ENCODE measurements at regions not wholly inside any gene's neighbourhood (a gene's known extent, or its start where the extent isn't known, plus 50 kb on each side); places are given as distances from the start of the nearest gene placed in this dataset.

DNA sequence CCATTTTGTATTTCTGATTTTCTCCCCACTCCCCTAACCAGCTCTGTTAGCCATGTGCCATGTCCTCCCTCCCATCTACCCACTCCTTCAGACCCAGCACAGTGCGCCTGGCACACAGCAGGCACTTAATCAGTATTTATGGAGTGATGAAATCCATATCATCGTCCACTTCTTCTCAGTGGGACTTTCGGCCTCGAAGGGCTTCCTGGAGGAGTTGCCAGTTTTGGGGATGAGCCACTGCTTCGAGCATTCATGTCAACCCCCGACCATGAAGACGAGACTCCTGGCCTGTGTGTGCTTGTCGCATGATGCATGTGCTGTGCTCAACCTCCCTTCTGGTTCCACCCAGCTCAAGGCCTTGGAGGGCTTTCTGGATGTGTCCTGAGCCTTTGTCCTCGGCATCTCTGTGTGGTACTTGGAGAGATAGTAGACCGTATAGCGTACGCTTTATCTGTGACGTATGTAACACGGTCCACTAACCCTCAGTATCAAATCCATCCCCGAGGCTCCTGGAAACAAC, 119.5 kb upstream of the RTL1 start:
- no peak for DNase-seq (ENCODE audit: low read depth in 2 of 3, low spot score in 2 of 3)

DNA sequence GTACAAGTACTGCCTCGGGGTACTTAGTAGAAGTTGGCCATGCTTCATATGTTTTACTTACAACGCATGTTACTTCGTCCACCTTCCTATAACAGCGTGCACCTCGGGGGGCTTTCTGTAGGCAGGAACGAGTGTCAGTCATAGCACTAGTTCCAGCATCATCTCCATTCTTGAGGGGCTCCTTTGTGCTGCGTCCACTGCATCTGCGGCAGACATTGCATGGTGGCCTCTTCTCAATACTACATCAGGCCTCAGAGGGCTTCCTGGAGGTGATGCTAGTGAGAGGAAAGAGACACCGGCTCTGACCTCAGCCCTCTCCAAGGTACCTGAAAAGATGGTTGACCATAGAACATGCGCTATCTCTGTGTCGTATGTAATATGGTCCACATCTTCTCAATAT, 121.2 kb upstream of the RTL1 start:
- DNase-seq (ENCODE audit: low read depth in 2 of 3, low spot score in 2 of 3): no peak

DNA sequence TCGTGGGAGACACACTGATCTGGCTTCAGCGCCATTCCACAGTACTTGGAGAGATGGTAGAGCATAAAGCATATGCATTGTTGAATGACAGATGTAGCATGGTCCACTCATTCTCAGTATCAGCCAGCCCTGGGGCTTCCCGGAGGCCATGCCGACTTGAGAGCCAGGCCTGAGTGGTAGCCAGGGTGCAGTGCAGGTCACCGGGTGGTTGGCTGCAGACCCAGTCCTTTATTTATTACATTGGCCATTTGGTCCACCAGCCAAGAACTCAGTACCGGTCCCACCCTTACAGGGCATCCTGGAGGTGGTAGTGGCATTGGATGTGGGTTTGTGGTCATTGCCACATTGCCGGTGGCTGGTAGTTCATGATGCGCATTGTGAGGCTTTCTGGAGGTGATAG, 121.6 kb upstream of the RTL1 start:
- no peak for DNase-seq (ENCODE audit: low read depth in 2 of 3, low spot score in 2 of 3)

DNA sequence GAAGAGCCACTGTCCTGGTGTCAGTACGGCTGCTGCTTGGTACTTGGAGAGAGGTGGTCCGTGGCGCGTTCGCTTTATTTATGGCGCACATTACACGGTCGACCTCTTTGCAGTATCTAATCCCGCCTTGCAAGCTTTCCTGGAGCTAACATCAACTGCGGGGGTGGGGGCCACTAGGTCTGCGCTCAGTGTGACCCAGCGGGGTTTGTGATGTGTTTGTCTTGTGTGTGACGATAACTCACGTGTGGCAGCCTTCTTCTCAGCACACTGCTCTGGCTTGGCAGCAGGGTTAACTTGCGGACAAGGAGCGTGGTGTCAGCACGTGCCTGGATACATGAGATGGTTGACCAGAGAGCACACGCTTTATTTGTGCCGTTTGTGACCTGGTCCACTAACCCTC, 122.2 kb upstream of the RTL1 start:
- DNase-seq (ENCODE audit: low read depth in 2 of 3, low spot score in 2 of 3): no peak

DNA sequence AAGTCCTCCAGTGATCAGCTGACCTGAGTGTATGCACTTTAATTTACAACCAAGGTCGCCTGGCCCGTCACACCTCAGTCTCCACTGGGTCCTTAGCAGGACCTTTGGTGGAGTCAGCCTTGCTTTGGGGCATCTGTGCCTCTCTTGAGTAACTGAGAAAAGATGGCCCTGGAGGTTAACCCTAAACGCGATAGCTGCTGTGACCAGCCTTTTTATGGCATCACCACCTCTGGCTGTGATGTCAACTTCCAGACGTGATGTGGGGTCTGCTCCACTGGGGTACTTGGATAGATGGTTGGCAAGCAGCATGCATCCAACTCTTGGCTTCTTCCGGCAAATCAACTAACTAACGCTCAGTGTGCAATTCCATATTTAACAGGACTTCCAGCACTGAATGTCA, 122.8 kb upstream of the RTL1 start:
- DNase-seq (ENCODE audit: low read depth in 2 of 3, low spot score in 2 of 3): no peak

DNA sequence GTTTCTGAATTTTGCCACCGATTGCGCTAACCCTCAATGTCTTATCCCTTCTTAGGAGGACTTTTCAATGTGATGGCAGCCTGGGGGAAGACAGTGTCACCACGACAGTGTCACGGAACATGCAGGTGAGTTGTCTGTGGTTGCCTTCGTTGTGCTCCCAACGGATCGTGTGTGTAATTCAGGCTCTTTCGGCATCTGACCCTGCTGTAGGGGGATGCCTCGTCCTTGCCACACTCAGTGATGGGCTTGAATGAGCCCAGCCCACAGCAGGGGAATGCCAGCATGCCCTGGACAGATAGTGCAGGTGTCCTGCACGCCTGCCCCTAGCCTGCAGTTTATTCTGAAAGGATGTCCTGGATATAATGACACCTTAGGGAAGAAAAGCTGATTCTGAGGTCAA, 123.8 kb upstream of the RTL1 start:
- no peak for DNase-seq (ENCODE audit: low read depth in 2 of 3, low spot score in 2 of 3)

DNA sequence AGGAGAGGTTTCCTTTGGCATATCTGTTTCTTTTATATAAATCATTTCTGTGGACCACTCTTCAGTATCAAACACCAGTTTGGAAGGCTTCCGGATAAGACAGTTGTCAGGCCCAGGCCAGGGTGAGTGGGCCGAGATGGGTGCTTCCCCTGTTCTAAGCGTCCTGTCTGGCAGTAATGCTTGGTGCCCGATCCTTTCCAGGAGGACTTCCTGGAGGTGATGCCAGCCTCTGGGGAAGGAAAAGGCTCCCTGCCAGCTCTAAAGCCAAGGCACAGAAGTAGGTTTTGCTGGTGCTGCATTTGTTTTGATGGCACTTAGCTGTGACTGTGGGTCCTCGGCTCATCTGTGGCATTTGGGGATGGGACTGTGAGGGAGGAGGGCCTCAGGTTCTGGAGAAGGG, 124.4 kb upstream of the RTL1 start:
- no peak for DNase-seq (ENCODE audit: low read depth in 2 of 3, low spot score in 2 of 3)

DNA sequence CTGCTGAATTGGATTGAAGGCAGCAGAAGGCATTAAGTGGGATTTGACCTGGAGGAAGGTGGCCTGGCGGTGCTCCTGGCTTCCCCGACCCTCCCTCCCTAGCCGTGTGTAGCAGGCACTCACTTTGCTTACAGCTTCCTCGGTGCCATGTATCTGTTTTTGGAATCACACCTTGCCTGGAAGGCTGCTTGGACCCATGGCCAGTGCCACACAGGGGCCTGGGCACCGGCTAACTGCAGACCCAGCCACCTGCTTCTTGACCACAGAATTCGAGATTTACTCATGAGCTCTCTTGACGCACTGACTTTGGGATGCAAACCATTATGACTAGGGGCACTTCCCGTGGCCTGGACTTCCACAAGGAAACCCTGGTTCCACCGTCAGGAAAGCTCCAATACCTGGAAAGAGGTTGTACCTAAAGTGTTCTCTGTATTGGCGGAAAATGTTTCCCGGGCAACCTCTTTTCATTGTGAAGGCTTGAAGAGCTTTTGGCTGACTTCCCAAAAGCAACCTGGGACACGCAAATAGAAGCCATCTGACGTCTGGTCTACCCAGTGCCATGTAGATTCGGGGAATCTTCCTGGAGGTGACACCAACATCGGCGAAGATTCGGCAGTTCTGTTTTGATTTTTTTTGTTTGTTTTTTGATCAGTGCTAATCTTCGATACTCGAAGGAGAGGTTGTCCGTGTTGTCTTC, 125.6 kb upstream of the RTL1 start:
- DNase-seq (ENCODE audit: low read depth in 2 of 3, low spot score in 2 of 3): no peak

DNA sequence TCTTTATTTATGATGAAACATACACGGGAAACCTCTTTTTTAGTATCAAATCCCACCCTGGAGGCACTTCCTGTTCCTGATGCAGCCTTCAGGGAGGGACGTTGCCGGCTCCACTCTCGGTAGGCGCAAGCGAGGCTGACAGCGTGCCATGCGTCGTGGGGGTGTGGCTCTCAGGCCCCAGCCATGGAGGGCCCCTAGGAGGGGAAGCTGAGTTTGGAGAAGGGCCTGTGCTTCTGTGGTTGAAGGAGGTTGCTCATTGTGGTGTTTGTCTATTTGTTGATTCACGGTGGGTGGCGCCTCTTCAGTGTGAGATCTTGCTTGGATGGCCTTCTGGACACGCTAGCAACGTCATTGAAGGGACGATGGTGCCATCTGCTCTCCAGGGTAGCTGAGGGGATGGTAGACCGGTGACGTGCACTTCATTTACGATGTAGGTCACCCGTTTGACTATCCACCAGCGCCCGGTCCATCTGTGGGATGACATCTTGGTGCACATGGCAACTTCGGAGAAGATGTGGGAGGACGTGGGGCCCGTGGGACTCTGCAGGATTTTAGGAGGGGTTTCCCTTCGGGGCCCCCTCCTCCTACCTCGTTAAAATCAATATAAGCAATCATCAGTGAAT, 126.3 kb upstream of the RTL1 start:
- no peak for DNase-seq (ENCODE audit: low read depth in 2 of 3, low spot score in 2 of 3)

DNA sequence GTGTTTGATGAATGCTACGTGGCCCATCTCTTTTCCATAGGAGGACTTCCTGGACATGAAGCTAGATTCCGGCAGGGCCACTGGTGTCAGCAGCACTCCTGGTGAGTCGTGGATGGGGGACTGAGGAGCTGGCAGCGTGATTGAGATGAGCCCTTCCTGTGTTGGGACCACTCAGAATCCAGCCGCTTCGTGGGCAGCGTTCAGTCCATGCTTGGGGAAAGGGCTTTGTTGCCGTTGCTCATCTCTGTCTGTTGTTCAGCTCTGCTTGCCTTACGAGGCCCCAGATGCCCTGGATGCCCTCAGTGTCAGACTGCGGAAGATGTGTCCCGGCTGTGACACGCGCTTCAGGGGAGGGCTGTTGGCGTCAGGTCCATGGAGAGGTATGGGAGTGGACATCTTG, 127.1 kb upstream of the RTL1 start:
- no peak for DNase-seq (ENCODE audit: low read depth in 2 of 3, low spot score in 2 of 3)

DNA sequence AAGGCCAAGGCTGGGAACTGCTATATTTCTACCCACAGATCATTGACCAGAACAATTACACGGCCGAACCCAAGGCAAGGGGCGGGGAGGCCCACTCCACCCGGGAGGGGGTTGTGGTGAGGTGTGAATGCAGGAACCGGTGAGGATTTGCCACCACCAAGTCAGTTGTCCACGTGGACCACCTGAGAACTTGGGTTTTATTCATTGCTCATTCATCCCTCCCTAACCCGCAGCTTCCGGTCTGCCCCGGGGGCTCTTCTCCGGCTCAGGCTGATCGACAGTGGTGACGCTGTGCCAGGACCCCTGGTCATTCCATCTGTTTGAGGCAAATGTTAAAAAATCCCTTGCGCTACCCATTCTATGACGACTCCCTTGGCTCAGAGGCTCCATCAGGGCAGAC, 127.7 kb upstream of the RTL1 start:
- DNase-seq (ENCODE audit: low read depth in 2 of 3, low spot score in 2 of 3): no peak

DNA sequence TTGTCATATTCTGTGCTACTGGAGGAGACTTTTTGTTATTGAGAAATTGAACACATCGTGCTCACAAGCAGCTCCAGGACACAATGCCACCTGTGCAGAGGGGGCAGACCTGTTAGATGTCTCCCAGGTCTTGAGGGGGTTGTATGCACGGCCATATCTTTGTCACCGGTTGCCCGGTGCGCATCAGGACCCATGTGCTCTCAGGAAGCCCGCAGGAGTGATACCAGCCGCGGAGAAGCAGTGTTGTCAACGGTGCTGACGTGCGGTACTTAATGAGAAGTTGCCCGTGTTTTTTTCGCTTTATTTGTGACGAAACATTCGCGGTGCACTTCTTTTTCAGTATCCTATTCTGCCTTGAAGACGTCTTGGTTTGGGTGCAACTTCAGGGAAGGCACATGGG, 128.2 kb upstream of the RTL1 start:
- no peak for DNase-seq (ENCODE audit: low read depth in 2 of 3, low spot score in 2 of 3)

DNA sequence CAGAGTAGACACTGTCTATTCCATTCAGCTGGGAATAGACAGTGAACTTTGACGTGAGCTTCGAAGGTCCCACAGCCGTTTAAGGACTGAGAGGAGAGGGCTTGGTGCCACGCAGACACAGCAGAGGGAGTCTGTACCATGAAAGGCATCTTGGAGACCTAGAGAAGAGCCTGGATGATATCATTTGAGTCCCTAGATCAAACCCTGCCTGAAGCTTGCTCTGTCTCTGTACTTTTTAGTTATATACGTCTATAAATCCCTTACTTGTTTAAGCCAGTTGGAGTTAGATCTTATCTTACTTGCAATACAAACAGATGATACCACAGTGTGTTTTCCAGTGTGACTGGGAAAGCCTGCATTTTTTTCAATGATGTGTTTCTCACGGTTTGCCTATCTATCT, 128.9 kb upstream of the RTL1 start:
- DNase-seq (ENCODE audit: low read depth in 2 of 3, low spot score in 2 of 3): no peak

DNA sequence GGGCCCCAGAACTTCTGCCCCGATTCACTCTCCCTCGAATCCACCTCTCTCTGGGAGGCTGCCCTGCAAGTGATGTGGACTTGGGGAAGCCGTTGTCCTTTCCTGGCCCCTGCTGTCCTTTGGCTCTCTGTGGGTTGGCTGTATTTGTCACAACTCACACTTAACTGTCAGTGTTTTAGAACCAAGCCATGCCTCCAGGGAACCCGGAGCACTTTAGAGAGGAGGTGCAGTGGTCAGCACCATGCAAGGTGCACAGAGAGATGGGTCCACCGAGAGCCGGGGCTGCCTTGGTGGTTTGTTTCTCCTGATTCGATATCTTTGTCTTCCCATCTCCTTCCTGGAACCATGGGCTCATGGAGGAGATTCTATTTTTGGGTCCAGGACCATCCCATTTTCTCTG, 129.5 kb upstream of the RTL1 start:
- no peak for DNase-seq (ENCODE audit: low read depth in 2 of 3, low spot score in 2 of 3)

DNA sequence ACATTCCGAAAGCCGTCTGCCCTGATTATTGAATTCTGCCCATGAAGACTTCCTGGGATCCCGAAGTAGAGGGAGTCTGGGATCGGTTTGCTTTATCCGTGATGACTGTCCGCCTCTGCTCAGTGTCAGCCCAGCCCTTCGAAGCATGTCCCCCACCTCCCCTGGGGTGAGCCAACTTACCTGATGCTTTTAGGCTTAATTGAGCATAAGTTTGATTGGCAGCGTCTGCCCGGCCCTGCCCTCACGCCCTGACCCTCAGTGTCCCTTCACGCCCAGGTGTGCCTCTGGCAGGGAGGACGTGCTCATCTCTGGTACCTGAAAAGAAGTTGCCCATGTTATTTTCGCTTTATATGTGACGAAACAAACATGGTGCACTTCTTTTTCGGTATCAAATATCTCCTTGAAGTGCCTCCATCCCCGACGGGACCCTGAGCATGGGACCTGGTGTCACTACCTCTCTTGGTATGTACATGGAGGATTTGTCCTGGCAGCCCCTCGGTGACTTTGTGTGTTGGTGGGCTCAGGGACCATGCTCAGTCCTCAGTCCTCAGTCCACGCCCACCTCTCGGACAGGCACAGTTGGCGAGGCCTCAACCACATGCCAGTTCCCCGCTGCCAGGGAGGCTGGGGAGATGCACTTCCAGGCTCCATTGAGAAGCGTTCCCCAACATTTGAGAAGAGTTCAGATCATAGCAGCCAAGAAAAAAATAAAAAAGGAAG, 130.1 kb upstream of the RTL1 start:
- DNase-seq (ENCODE audit: low read depth in 2 of 3, low spot score in 2 of 3): no peak

DNA sequence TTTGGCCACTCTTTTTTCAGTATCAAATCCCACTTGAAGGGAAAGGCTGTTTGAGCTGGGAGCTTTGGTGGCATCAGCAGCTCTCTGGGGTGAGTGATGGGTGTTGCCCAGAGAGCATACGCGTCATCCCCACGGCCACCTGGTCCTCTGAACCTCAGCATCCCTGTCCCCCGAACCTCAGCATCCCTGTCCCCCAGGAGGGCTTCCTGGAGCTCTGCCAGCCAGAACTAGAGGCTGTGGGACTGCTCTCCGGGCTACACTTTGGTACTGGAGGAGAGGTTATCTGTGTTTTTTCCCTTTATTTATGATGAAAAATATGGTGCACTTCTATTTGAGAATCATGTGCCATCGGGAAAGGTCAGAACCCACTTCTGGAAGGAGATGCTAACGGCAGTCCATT, 131.5 kb upstream of the RTL1 start:
- DNase-seq (ENCODE audit: low read depth in 2 of 3, low spot score in 2 of 3): no peak

DNA sequence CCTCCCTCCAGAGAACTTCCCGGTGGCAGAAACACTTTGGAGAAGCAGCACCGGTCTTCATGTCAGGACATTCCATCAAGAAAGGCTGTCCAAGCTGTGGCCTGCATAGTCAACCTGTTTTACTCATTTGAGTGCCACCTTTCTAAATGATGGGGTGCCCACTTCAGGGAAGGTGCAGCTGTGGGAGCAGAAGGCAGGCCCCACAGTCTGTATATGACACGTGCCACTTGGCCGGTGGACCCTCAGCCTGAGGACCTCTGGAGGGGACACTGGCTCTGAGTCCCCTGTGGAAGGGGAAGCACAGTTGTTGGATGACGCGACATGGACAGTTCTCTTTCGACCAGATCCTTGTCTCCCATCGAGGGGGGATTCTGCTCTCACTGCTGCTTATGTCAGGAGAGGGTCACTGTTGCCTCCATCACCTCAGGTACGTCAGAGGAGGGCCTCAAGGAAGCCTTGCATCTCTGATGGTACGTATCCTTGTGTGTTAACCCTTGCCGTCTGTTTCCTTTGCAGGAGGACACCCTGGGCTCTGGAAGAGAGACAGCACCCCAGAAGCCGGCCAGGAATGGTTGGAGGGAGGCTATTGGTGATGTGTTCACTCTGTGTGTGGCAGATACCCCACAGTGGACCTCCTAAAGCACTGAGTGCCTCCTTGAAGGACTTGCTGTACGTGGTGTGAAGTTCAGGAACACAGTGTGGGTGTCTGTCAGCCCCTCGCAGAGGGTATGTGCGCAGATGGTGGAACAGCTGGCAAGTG, 132.1 kb upstream of the RTL1 start:
- no peak for DNase-seq (ENCODE audit: low read depth in 2 of 3, low spot score in 2 of 3)

DNA sequence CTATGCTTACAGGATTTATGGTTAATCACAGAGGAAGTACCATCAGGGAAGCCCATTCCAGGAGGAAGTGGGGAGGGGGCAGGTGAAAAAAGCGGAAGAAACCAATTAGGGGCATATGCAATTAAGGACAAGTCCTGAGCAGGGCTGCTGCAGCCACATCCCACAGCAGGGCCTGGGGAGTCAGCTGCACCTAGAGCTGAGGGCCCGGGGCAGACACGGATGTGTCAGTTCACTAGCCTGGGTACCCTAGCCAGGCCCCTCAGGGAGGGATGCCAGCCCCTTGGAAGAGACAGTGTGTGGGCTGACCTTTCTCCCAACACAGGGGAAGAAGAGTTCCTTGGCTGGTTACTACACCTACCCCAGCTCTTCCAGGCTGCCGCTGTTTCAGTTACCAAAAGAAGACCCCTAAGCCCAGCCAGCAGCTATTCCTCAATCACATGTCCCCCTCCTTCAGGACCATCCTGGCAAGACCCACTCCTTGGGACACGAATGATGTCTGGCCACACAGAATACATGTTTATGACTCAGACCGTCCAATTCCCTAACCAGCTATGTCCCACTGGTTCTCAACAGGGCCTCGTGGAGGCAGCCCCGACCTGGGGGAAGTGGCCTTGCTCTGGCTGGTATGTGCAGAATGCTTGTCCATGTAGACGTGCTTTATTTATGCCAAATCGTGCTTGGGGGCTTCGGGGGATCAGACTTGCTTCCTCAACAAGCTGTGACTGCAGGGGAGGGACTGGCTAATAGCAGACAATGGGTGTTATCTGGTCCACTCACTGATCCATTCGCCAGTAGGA, 133.7 kb upstream of the RTL1 start:
- no peak for DNase-seq (ENCODE audit: low read depth in 2 of 3, low spot score in 2 of 3)

DNA sequence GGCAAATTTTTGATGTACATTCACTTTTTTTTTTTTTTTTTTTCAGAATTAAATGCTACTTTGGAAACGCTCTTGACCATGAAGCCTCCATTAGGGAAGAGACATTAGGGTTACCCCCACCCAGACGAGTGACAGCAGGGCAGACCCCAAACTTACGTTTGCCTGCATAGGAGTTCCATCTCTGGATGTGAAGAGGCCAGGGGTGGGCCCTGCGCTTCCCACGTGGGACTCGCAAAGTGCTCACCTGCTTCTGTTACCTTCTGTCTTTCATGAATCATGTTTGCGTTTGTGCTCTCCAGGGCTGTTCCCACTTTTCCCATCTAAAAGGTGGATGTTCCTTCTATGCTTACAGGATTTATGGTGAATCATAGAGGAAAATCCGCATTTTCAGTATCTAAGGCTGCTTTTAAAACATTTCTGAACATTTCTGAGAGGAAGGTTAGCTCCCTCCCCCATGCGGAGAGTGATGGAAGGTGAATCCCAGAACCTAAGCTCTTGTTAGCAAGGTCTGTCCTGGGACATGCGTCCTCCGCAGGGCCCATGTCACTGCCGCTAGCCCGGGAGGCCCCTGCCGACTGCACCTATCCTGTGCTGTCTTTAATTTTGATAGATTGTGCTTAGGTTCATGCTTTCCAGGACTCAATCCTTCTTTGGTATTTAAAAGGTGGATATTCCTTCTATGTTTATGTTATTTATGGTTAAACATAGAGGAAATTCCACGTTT, 135.7 kb upstream of the RTL1 start:
- DNase-seq (ENCODE audit: low read depth in 2 of 3, low spot score in 2 of 3): no peak

DNA sequence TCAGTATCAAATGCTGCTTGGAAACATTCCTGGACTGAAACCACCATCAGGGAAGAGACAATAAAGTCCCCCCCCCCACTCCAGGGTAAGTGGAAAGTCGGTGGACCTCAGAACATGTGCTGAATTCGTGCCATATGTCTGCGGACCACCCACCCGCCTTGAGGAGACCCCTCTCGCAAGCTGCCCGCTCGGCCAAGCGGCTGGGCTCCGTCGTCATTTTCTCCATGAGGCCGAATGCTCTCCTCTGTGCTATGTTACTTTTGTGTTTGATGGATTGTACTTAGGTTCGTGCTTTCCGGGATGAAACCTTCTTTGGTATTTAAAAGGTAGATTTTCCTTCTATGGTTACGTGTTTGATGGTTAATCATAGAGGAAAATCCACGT, 136.2 kb upstream of the RTL1 start:
- no peak for DNase-seq (ENCODE audit: low read depth in 2 of 3, low spot score in 2 of 3)
